IMR-90 (cell line): ENCODE measurements at regions not wholly inside any gene's neighbourhood (a gene's known extent, or its start where the extent isn't known, plus 50 kb on each side); places are given as distances from the start of the nearest gene placed in this dataset.

Source experiments
- ATAC-seq: fragments of 200-7000 bp; cut with Tn5 transposase; 2 replicates; pipeline ENCODE4 v1.9.1; 2020; ENCODE audit warnings: low read depth, mild to moderate bottlenecking, moderate library complexity
- BruUV-seq: library from RNA; stranded (reverse); fragments of 400-500 nt; replicated peaks from 2 replicates; lab custom pipeline; 2021; lab: Mats Ljungman, UMichigan
- CTCF ChIA-PET: fragments of 300-600 bp; formaldehyde crosslinking; extraction: SDS; loops from one replicate; lab custom pipeline; 2021; ENCODE audit warnings: antibody characterized with exemption; lab: Yijun Ruan, JAX
- POLR2A ChIA-PET: fragments of 300-600 bp; sonication (Branson Sonifier 250); formaldehyde crosslinking; loops from one replicate; lab custom pipeline; 2022; ENCODE audit warnings: antibody characterized with exemption; ENCODE audit not compliant: unreplicated experiment; lab: Charles Lee
- DNase-seq: peaks from one replicate; pipeline ENCODE4 v3.0.0; 2013
- H2AFZ ChIP-seq: replicated peaks from 2 replicates; pipeline ENCODE3; 2013; ENCODE audit warnings: low read length, mild to moderate bottlenecking; ENCODE audit not compliant: poor library complexity
- H2AK5ac ChIP-seq: 2 replicates; pipeline ENCODE4 v1.6.1; 2013; ENCODE audit warnings: low read depth, low read length, inconsistent platforms
- H2AK9ac ChIP-seq: replicated peaks from 2 replicates; pipeline ENCODE3; 2013; ENCODE audit warnings: mild to moderate bottlenecking, low read depth, low read length, moderate library complexity; ENCODE audit not compliant: poor library complexity
- H2BK120ac ChIP-seq: 2 replicates; pipeline ENCODE4 v1.6.1; 2013; ENCODE audit warnings: low read depth, low read length, inconsistent platforms
- H2BK15ac ChIP-seq: 3 replicates; pipeline ENCODE4 v1.6.1; 2013; ENCODE audit warnings: low read depth, low read length, inconsistent platforms
- H2BK20ac ChIP-seq: 2 replicates; pipeline ENCODE4 v1.6.1; 2013; ENCODE audit warnings: low read depth, mild to moderate bottlenecking, inconsistent platforms, low read length, moderate library complexity
- H2BK5ac ChIP-seq: 2 replicates; pipeline ENCODE4 v1.6.1; 2013; ENCODE audit warnings: mild to moderate bottlenecking, low read depth, low read length, inconsistent platforms; ENCODE audit not compliant: poor library complexity, severe bottlenecking
- H3K14ac ChIP-seq: replicated peaks from 2 replicates; pipeline ENCODE4 v1.6.1; 2013; ENCODE audit warnings: low read depth, low read length, inconsistent platforms
- H3K18ac ChIP-seq: 2 replicates; pipeline ENCODE4 v1.6.1; 2013; ENCODE audit warnings: low read depth, low read length, control low read depth
- H3K23ac ChIP-seq: 2 replicates; pipeline ENCODE4 v1.6.1; 2013; ENCODE audit warnings: low read depth, low read length, inconsistent platforms
- H3K27ac ChIP-seq: 2 replicates; pipeline ENCODE4 v1.5.1; 2013; ENCODE audit warnings: mild to moderate bottlenecking, control low read depth, low read length; ENCODE audit not compliant: insufficient read depth
- H3K27me3 ChIP-seq: 2 replicates; pipeline ENCODE4 v1.6.1; 2013; ENCODE audit warnings: low read length; ENCODE audit not compliant: control insufficient read depth, insufficient read depth
- H3K36me3 ChIP-seq: 2 replicates; pipeline ENCODE4 v1.6.1; 2013; ENCODE audit warnings: low read length, mixed read lengths; ENCODE audit not compliant: control insufficient read depth, insufficient read depth
- H3K4ac ChIP-seq: 2 replicates; pipeline ENCODE4 v1.6.1; 2013; ENCODE audit warnings: low read depth, low read length, inconsistent platforms
- H3K4me1 ChIP-seq: 2 replicates; pipeline ENCODE4 v1.6.1; 2013; ENCODE audit warnings: low read length, mixed read lengths; ENCODE audit not compliant: control insufficient read depth, insufficient read depth
- H3K4me2 ChIP-seq: 2 replicates; pipeline ENCODE4 v1.6.1; 2013; ENCODE audit warnings: low read depth, mild to moderate bottlenecking, control low read depth, low read length, moderate library complexity
- H3K4me3 ChIP-seq: 2 replicates; pipeline ENCODE4 v1.5.1; 2013; ENCODE audit warnings: low read depth, mild to moderate bottlenecking, control low read depth, low read length, moderate library complexity; ENCODE audit not compliant: insufficient read depth
- H3K56ac ChIP-seq: 2 replicates; pipeline ENCODE4 v1.6.1; 2013; ENCODE audit warnings: low read length, inconsistent platforms; ENCODE audit not compliant: insufficient read depth; ENCODE audit errors: extremely low read depth
- H3K79me1 ChIP-seq, 2 experiments: 2 replicates each; pipeline ENCODE4 v1.6.1; 2013; ENCODE audit warnings: low read length in 2 of 2, inconsistent platforms in 1 of 2, low read depth in 1 of 2
- H3K9ac ChIP-seq: 2 replicates; pipeline ENCODE4 v1.6.1; 2013; ENCODE audit warnings: low read depth, low read length, control low read depth
- H3K9me1 ChIP-seq: 2 replicates; pipeline ENCODE4 v1.6.1; 2013; ENCODE audit warnings: low read length, inconsistent platforms; ENCODE audit not compliant: insufficient read depth
- H3K9me3 ChIP-seq: 2 replicates; pipeline ENCODE4 v1.6.1; 2013; ENCODE audit warnings: low read length; ENCODE audit not compliant: control insufficient read depth, insufficient read depth
- H4K20me1 ChIP-seq: 2 replicates; pipeline ENCODE4 v1.6.1; 2013; ENCODE audit warnings: low read length, inconsistent platforms; ENCODE audit not compliant: insufficient read depth
- H4K5ac ChIP-seq: 2 replicates; pipeline ENCODE4 v1.6.1; 2013; ENCODE audit warnings: mild to moderate bottlenecking, low read depth, low read length, control low read depth
- H4K8ac ChIP-seq, 2 experiments: 2 replicates each; pipeline ENCODE4 v1.6.1; 2013; ENCODE audit warnings: low read depth in 2 of 2, low read length in 2 of 2, control low read depth in 1 of 2, inconsistent platforms in 1 of 2
- H4K91ac ChIP-seq: 2 replicates; pipeline ENCODE4 v1.6.1; 2013; ENCODE audit warnings: low read depth, low read length, inconsistent platforms; ENCODE audit not compliant: insufficient read depth
- MAFK ChIP-seq: IDR thresholded peaks from 2 replicates; pipeline ENCODE4 v1.6.1; 2012; ENCODE audit warnings: low read depth, low read length, improper control_type of control experiment
- MAZ ChIP-seq: IDR thresholded peaks from 2 replicates; pipeline ENCODE4 v1.6.1; 2012; ENCODE audit warnings: low read depth, mild to moderate bottlenecking, low read length, improper control_type of control experiment, moderate library complexity, borderline replicate concordance
- POLR2A ChIP-seq: IDR thresholded peaks from 2 replicates; pipeline ENCODE4 v1.6.1; 2012; ENCODE audit warnings: mild to moderate bottlenecking, low read depth, low read length
- RCOR1 ChIP-seq: IDR thresholded peaks from 2 replicates; pipeline ENCODE4 v1.6.1; 2012; ENCODE audit warnings: mild to moderate bottlenecking, low read length, improper control_type of control experiment; ENCODE audit not compliant: insufficient replicate concordance
- USF2 ChIP-seq: fragments of 150-350 bp; IDR thresholded peaks from 2 replicates; pipeline ENCODE4 v1.6.1; 2017; ENCODE audit warnings: mild to moderate bottlenecking, antibody characterized with exemption, low read length, low read depth
- WGBS, 2 experiments: methylation state at CpG; one replicate each; pipeline versions ENCODE4 v1.1.5 to v1.1.7; 2013; ENCODE audit warnings: missing lambda C conversion rate in 2 of 2; ENCODE audit not compliant: insufficient read length in 1 of 2; ENCODE audit errors: extremely low coverage in 2 of 2; 5-methylcytosine and 5-hydroxymethylcytosine counted together
- dilution Hi-C: fragments of 300-500 bp; cut with HindIII; formaldehyde crosslinking; loops from one replicate; pipeline ENCODE4 v1.14.3; 2018; ENCODE audit warnings: low sequenced_read_pairs; ENCODE audit not compliant: unreplicated experiment
- in situ Hi-C: fragments of 300-500 bp; cut with MboI; formaldehyde crosslinking; loops from 3 replicates; pipeline ENCODE4 v1.14.3; 2019; ENCODE audit warnings: low sequenced_read_pairs, inconsistent platforms, mixed read lengths
- intact Hi-C: fragments of 100-400 bp; cut with micrococcal nuclease; formaldehyde crosslinking; loops from 2 replicates; pipeline ENCODE4 v1.10.0; 2022

GRCh38 chr10:43980313-43980712, 331.6 kb upstream of the ZNF32 start:
- DNase-seq (no peak), ATAC-seq (no peak)
- Histone ChIP-seq H4K8ac (no peak overlapping the region), H3K56ac (no peak overlapping the region), H2AK9ac (no peak overlapping the region), H4K20me1 (no peaks in the 10 kb centered on the region), H2BK5ac (no peak overlapping the region), H2AFZ (no peak overlapping the region), H3K4ac (no peak overlapping the region), H3K14ac (no peak overlapping the region), H3K27me3 (no peaks in the 10 kb centered on the region; the same call in 1 of the 2 replicates), H3K9me1 (peaks cover 5% of the 10 kb centered on the region; the same call in 1 of the 2 replicates), H3K9ac (no peak overlapping the region), H3K4me2 (no peak overlapping the region), H2AK5ac (no peak overlapping the region), H2BK20ac (no peak overlapping the region), H3K4me1 (no peaks in the 10 kb centered on the region), H3K36me3 (no peaks in the 10 kb centered on the region), H4K91ac (peak overlapping the region; percentile 1; the same call in 1 of the 2 replicates), H3K18ac (no peak overlapping the region), H3K79me1 (no peaks in the 10 kb centered on the region), H3K27ac (no peak overlapping the region), H2BK120ac (no peak overlapping the region), H3K23ac (no peak overlapping the region), H2BK15ac (no peak overlapping the region; the same call in 2 of the 3 replicates), H3K9me3 (no peaks in the 10 kb centered on the region), H3K4me3 (no peak overlapping the region), H4K5ac (no peak overlapping the region)
- POLR2A ChIA-PET = no interaction called here
- BruUV-seq = no TSS peak
- no peak for TF ChIP-seq POLR2A
- TF ChIP-seq RCOR1 = no peak
- no peak for TF ChIP-seq MAZ
- no peak for TF ChIP-seq MAFK
- TF ChIP-seq USF2 = no peak
- in situ Hi-C loops (no loop called here), intact Hi-C loops (no loop called here), dilution Hi-C loops (no loop called here)
- CTCF ChIA-PET = no interaction called here
- 85% methylated on average over 4 of the region's 8 CpGs; no CpG with 5 or more reads in 1 of the 2 experiments for WGBS, 2 experiments
